NB4 (cell line): ENCODE measurements at regions not wholly inside any gene's neighbourhood (a gene's known extent, or its start where the extent isn't known, plus 50 kb on each side); places are given as distances from the start of the nearest gene placed in this dataset.

ENCODE experiments used
- MAX ChIP-seq: IDR thresholded peaks from 2 replicates; pipeline ENCODE4 v1.6.1; 2011; ENCODE audit warnings: low read depth, low read length
- POLR2A ChIP-seq: IDR thresholded peaks from 2 replicates; pipeline ENCODE4 v1.6.1; 2011; ENCODE audit warnings: mild to moderate bottlenecking; ENCODE audit not compliant: insufficient read length; ENCODE audit errors: extremely low read depth

- TF ChIP-seq POLR2A, result no peak
- TF ChIP-seq MAX, result no peak
Observed at GRCh38 chr6:168923171-168923570, 330.5 kb downstream of the THBS2 start.
